HG03025 (cell line): ENCODE measurements at regions not wholly inside any gene's neighbourhood (a gene's known extent, or its start where the extent isn't known, plus 50 kb on each side); places are given as distances from the start of the nearest gene placed in this dataset.

Experiments
- ATAC-seq: cut with Tn5 transposase; IDR thresholded peaks from one replicate; pipeline ENCODE4 v1.9.1; 2021; ENCODE audit warnings: mild to moderate bottlenecking, moderate library complexity; ENCODE audit not compliant: unreplicated experiment, low FRiP score

DNA sequence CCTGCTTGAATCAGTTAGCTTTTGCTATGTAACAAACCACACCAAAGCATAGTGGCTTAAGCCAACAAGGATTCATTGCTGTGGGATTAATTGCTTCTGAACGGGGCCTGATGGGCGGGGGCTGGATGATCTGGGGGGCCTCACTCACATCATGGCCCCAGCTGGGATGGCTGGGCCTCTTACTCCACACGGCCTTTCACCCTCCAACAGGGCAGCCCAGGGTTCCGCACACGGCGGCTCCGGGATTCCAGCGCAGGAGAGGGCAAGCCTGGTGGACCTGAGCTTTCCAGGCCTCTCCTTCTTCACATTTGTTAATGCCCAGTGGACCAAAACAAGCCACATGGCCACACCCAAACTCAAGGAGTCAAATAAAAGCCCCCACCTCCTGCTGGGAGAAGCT is 86.3 kb upstream of the PHLPP1 start:
- no peak for ATAC-seq

DNA sequence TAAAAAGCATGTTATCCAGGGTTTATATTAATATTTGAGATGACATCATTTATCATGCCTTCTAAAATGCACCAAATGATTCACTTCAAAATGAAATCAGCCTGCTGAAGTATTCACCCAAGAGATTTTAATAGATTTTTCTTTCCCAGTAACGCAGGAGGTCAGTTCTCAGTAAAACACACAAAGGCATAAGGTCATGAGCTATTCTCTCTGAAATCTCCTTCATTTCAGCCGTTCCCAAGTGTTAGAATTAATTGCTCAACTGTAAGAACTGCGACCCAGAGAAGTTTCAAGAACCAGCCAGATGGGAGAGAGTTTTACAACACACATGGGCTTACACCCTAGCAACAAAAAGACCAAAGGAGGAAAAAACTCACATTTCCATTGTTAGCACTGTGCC is 84.2 kb upstream of the PHLPP1 start:
- no peak for ATAC-seq

DNA sequence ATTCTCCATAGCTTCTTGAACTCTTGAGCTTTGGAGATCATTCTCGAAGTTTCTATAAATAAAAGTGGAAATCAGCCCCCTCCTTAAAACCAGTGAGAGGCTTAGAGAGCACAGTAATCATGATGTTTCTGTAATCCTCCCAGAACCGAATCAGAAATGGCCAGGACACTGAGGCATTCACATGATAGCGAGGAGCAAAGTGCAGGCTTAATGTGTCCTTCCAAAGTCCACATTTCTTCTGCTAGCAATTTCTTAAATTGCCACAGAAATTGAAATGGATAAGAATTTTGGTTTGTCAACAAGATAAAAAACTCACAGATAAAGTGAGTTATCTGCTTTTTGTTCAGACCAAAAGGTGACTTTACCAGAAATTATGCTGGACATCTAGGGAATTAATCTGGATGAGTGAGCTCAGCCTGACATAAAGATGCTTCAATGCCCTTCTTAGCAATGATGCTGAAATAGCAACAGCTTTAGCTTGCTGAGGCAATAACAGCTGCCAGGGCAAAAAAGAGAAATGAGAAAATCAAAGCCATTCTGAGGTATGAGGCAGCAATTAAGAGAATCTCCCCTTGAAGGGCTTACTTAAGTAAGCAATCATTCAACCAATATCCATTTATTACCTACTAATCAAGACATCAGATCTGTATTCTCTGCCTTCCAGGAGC is 82.4 kb upstream of the PHLPP1 start:
- no peak for ATAC-seq

DNA sequence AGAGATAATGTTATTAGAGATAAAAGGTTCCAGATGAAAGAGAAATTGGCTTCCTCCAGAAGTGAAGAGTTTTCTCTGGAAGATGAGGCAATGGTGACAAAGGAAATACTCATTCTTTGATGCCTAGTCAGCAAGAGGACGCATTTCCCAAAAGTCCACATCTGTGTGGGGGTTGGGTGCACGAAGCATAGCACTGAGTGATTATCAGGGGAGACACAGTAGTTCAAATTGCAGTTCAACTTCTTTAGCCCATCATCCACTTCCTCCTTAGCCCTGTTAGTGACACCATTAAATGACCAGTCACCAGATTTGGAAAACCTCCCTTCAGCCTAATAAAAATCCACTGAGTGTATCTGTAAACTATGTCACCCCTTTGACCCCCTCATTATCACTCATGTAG is 80.9 kb upstream of the PHLPP1 start:
- no peak for ATAC-seq

- ATAC-seq, result no peak
Measured at GRCh38 chr18:62634979-62635630, 80.2 kb upstream of the PHLPP1 start.

DNA sequence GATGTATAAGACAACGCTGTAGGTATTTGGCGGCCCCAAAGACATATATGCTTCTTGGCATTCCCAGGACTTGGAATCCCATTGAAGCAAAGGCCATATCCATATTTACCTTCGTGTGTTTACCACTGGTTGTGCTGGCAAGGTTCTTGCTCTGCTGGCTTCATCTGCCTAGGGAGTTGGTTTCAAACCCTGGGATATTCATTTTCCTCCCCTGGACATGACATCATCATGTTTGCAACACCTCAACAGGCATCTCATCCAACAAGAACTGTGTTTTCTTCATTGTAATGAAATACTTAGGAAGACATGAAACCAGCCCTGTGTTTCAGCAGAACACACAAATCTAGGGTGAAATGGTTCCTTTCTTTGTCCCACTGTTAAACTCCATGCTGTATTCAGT is 77.9 kb upstream of the PHLPP1 start:
- no peak for ATAC-seq

- no peak for ATAC-seq
Measured at GRCh38 chr18:62637807-62638687, 77.3 kb upstream of the PHLPP1 start.

DNA sequence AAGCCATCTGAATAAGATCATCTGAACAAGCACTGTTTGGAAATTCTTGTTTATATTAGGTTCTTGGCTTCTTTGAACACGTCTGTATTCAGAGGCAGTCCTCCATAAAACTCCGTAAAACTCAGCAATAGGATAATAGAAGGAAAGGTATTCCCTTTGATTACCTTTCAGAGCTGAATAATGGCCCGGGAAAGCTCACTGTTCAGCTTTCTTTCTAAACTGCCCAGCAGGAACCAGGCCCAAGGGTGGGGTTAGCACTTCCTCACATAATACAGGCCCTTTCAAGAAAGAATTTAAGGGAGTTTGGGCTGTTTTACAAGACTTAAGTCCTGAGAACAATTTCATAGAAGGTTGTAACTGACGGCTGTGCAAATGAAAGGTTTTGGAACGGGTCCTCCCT is 72.2 kb upstream of the PHLPP1 start:
- ATAC-seq, result no peak

- ATAC-seq, result no peak
Measured at GRCh38 chr18:62644773-62645172, 70.6 kb upstream of the PHLPP1 start.

- ATAC-seq, result no peak
Measured at GRCh38 chr18:62647179-62647578, 68.2 kb upstream of the PHLPP1 start.

GRCh38 chr18:62648045-62648678 is 67.2 kb upstream of the PHLPP1 start:
- ATAC-seq, result no peak

DNA sequence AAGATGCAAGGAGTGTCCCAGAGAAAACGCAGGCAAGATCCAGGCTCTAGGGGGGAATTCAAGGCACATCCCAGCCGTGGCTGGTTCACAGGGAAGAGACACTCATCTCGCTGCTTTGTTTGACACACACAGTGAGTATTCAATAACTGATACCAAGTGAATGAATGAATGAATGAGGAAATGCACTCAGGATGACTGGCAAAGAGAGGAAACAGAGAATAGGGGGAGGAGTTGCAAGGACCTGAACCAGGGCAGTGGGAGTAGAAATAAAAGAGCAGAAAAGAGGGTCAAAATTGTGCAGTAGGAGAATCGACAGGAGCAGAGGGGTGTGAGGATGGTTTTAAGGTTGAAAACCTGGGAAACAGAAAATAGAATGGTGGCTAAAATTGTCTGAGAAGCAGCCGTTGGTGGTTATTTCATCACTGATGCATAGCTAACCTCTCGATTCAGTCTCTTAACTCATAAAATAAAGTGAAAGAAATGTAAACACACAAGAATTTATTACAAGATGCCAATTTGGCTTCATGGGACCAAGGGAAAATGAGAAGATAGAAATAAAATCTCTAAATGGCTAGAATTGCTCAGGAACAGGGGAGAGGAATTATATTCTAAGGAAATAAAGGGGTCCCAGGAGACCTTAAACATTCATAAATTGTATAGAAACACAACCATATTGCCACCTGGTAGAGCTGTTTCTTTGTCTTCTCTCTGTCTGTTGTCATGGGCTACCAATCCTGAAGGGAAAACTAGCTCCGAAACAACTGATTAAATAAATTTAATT is 63.9 kb upstream of the PHLPP1 start:
- no peak for ATAC-seq

DNA sequence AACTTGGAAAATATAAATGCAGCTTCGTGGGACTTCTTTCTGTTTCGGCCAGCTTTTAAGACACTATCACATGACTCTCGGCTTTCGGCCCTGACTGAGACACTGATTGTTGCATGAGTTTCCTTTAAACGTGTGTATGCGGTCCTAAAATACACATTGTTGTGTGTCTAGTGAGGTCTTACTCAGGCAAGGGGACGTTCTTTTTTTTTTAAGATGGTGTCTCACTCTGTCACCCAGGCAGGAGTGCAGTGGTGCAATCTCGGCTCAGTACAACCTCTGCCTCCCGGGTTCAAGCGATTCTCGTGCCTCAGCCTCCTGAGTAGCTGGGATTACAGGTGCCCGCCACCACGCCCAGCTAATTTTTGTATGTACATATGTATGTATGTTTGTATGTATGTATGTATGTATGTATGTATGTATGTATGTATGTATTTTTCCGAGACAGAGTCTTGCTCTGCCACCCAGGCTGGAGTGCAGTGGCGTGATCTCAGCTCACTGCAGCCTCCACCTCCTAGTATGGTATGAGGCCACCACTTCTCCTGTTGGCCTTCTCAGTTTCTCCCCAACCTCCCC is 63.2 kb upstream of the PHLPP1 start:
- ATAC-seq, result peak; percentile 79

- ATAC-seq, result no peak
Measured at GRCh38 chr18:62655520-62656219, 59.7 kb upstream of the PHLPP1 start.

DNA sequence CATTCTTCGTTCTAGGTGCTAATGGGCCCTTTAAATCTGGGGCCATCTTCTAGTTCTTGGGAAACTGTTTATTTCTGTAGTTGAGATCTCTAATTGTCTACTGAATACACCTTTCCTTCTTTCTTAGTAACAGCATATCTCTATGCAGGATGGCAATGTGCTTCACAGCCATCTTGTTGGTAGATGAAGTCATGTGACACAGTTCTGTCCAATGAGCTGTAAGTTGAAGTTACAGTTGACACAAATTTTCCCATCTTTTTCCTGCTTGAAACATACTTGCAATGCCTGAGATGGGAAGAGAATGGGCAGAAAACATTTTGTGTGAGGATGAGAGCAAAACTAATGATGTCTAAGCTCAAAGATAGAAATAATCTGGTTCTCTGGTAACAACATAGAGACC is 57.3 kb upstream of the PHLPP1 start:
- no peak for ATAC-seq

- no peak for ATAC-seq
Measured at GRCh38 chr18:62659698-62660097, 55.6 kb upstream of the PHLPP1 start.

DNA sequence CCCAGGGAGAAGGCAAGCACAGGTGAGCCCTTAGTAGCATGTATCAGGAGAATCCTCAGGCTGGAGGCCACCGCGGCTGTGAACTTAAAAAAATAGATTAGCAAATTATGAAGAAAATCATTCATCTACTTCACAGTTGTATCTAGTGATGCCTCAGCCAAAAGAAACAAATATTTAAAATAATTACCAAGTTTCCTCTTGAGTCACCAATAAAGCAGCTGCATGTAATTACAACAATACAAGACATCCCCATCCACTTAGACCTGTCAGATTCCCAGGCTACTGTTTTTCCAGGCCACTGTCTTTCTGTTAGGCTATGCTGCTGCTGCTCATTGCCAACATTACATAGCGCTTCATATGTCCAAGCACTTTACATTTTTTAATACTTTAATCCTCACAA is 54.6 kb upstream of the PHLPP1 start:
- ATAC-seq, result no peak

GRCh38 chr18:62663731-62664336 is 51.5 kb upstream of the PHLPP1 start:
- ATAC-seq, result peak; percentile 73

GRCh38 chr18:62664414-62664813 is 50.9 kb upstream of the PHLPP1 start:
- no peak for ATAC-seq
